OCI-LY3 (cell line): ENCODE measurements at regions not wholly inside any gene's neighbourhood (a gene's known extent, or its start where the extent isn't known, plus 50 kb on each side); places are given as distances from the start of the nearest gene placed in this dataset.

Experiments
- EZH2phosphoT487 ChIP-seq: fragments of 200-600 bp; shearing (Covaris generic); IDR thresholded peaks from 2 replicates; pipeline ENCODE4 v1.6.1; 2018; ENCODE audit warnings: antibody characterized with exemption, mixed run types, low read depth
- TF ChIP-seq, protein P1 (sequence below): fragments of 200-600, 300-600 bp; sonication (generic); IDR thresholded peaks from 2 replicates; pipeline ENCODE4 v1.5.1; 2014; ENCODE audit warnings: antibody characterized with exemption, low read length, low read depth

GRCh38 chr3:40843208-40843624 lies 318.5 kb downstream of the ZNF621 start:
- TF ChIP-seq, protein P1, sequence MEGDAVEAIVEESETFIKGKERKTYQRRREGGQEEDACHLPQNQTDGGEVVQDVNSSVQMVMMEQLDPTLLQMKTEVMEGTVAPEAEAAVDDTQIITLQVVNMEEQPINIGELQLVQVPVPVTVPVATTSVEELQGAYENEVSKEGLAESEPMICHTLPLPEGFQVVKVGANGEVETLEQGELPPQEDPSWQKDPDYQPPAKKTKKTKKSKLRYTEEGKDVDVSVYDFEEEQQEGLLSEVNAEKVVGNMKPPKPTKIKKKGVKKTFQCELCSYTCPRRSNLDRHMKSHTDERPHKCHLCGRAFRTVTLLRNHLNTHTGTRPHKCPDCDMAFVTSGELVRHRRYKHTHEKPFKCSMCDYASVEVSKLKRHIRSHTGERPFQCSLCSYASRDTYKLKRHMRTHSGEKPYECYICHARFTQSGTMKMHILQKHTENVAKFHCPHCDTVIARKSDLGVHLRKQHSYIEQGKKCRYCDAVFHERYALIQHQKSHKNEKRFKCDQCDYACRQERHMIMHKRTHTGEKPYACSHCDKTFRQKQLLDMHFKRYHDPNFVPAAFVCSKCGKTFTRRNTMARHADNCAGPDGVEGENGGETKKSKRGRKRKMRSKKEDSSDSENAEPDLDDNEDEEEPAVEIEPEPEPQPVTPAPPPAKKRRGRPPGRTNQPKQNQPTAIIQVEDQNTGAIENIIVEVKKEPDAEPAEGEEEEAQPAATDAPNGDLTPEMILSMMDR: no peak
- no peak for TF ChIP-seq EZH2phosphoT487
